ENCODE measurements at regions not wholly inside any gene's neighbourhood (a gene's known extent, or its start where the extent isn't known, plus 50 kb on each side); places are given as distances from the start of the nearest gene placed in this dataset.

DNA sequence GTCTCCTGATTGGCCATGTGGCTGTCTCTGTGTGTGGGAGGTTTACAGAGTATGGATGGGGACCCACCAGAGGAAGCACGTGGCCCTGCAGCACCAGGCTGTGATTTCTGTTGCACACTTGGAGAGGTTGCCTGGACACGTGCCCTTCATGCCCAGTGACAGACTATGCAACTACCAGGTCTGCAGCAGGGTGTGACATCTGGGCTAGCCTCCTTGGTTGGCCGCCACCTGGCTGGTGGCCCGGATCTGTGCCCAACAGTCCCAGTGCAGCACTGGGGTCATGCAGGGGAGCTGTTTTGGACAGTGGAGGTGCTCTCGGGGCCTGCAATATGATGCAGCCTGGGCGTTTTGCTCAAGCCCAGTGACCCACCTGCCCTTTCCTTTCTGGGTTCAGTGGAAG is 212.5 kb downstream of the UBE3A start:
- TF ChIP-seq, protein P1, sequence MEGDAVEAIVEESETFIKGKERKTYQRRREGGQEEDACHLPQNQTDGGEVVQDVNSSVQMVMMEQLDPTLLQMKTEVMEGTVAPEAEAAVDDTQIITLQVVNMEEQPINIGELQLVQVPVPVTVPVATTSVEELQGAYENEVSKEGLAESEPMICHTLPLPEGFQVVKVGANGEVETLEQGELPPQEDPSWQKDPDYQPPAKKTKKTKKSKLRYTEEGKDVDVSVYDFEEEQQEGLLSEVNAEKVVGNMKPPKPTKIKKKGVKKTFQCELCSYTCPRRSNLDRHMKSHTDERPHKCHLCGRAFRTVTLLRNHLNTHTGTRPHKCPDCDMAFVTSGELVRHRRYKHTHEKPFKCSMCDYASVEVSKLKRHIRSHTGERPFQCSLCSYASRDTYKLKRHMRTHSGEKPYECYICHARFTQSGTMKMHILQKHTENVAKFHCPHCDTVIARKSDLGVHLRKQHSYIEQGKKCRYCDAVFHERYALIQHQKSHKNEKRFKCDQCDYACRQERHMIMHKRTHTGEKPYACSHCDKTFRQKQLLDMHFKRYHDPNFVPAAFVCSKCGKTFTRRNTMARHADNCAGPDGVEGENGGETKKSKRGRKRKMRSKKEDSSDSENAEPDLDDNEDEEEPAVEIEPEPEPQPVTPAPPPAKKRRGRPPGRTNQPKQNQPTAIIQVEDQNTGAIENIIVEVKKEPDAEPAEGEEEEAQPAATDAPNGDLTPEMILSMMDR (IDR thresholded peaks at IDR 0.05) = no peak
- TF ChIP-seq POLR2A (IDR thresholded peaks at IDR 0.05) (no peak), POLR2AphosphoS5 (IDR thresholded peaks at IDR 0.05) (no peak)
